Mammary epithelial cell (primary cell): ENCODE measurements at regions not wholly inside any gene's neighbourhood (a gene's known extent, or its start where the extent isn't known, plus 50 kb on each side); places are given as distances from the start of the nearest gene placed in this dataset.

ENCODE experiments used
- CTCF ChIP-seq, 2 donors: IDR thresholded peaks in 1 of 2; conservative IDR thresholded peaks in 1 of 2; 2 replicates each; pipeline ENCODE4 v1.5.1; 2011 to 2012; ENCODE audit warnings: inconsistent platforms in 2 of 2, low read length in 2 of 2, mild to moderate bottlenecking in 2 of 2, control low read depth in 1 of 2, low read depth in 1 of 2; ENCODE audit not compliant: insufficient read depth in 1 of 2; ENCODE audit errors: extremely low read depth in 1 of 2
- EZH2 ChIP-seq: IDR thresholded peaks from 2 replicates; pipeline ENCODE4 v1.6.1; 2012; ENCODE audit warnings: low read length, inconsistent platforms, borderline replicate concordance

- TF ChIP-seq CTCF (conservative IDR thresholded peaks at IDR 0.05 in 1 of 2, IDR thresholded peaks at IDR 0.05 in 1 of 2; ENCODE audit: extremely low read depth in 1 of 2, insufficient read depth in 1 of 2, low read depth in 1 of 2, low read length in 2 of 2) (no peak), EZH2 (no peak)
These were observed 146.3 kb upstream of the CHRDL1 start for GRCh38 chrX:110941906-110942305.
